ENCODE measurements at regions not wholly inside any gene's neighbourhood (a gene's known extent, or its start where the extent isn't known, plus 50 kb on each side); places are given as distances from the start of the nearest gene placed in this dataset.

- Histone ChIP-seq H3K27me3 (no peaks in the 10 kb centered on the region), H3K4me1 (no peaks in the 10 kb centered on the region), H3K9me3 (no peaks in the 10 kb centered on the region), H3K4me3 (no peak overlapping the region), H3K36me3 (replicated peaks in 1 of 2; ENCODE audit: insufficient read depth in 1 of 2, low read depth in 2 of 2) (no peaks in the 10 kb centered on the region), H3K27ac (no peak overlapping the region)
- intact Hi-C loops (cut with DNase I) = no loop called here
- no peak for TF ChIP-seq POLR2A (IDR thresholded peaks at IDR 0.05)
- no peak for TF ChIP-seq CTCF (IDR thresholded peaks at IDR 0.05)
- 78 to 83% methylated on average over 6 of the region's 6 CpGs for WGBS, 2 donors
- DNase-seq = no peak
- no peak for ATAC-seq
These were observed 163.3 kb upstream of the NTF3 start for GRCh38 chr12:5268424-5269210.

- TF ChIP-seq POLR2A (IDR thresholded peaks at IDR 0.05) = no peak
- no peak for TF ChIP-seq CTCF (IDR thresholded peaks at IDR 0.05)
- H3K36me3 ChIP-seq (replicated peaks in 1 of 2; ENCODE audit: insufficient read depth in 1 of 2, low read depth in 2 of 2) = no peaks in the 10 kb centered on the region
- no peaks in the 10 kb centered on the region for H3K4me1 ChIP-seq
- intact Hi-C loops (cut with DNase I) = no loop called here
- H3K27me3 ChIP-seq = no peaks in the 10 kb centered on the region
- no peak for DNase-seq
- 53 to 62% methylated on average over 3 of the region's 3 CpGs for WGBS, 2 donors
- ATAC-seq = no peak
- H3K27ac ChIP-seq = no peak overlapping the region
- H3K4me3 ChIP-seq = no peak overlapping the region
- no peaks in the 10 kb centered on the region for H3K9me3 ChIP-seq
These were observed 162.1 kb upstream of the NTF3 start for GRCh38 chr12:5269846-5270245.

- Histone ChIP-seq H3K27me3 (no peaks in the 10 kb centered on the region), H3K27ac (no peak overlapping the region), H3K4me3 (no peak overlapping the region), H3K36me3 (replicated peaks in 1 of 2; ENCODE audit: insufficient read depth in 1 of 2, low read depth in 2 of 2) (no peaks in the 10 kb centered on the region), H3K9me3 (no peaks in the 10 kb centered on the region), H3K4me1 (no peaks in the 10 kb centered on the region)
- TF ChIP-seq CTCF (IDR thresholded peaks at IDR 0.05) (no peak), POLR2A (IDR thresholded peaks at IDR 0.05) (no peak)
- ATAC-seq (no peak), DNase-seq (no peak)
- intact Hi-C loops (cut with DNase I) = no loop called here
- 72 to 81% methylated on average over 6 of the region's 6 CpGs for WGBS, 2 donors
These were observed 159.7 kb upstream of the NTF3 start for GRCh38 chr12:5272018-5272785.

GRCh38 chr12:5273709-5274108 lies 158.2 kb upstream of the NTF3 start:
- 74 to 84% methylated on average over 8 of the region's 8 CpGs for WGBS, 2 donors
- intact Hi-C loops (cut with DNase I) = no loop called here
- Histone ChIP-seq H3K4me3 (no peak overlapping the region), H3K36me3 (replicated peaks in 1 of 2; ENCODE audit: insufficient read depth in 1 of 2, low read depth in 2 of 2) (no peaks in the 10 kb centered on the region), H3K9me3 (no peaks in the 10 kb centered on the region), H3K27ac (no peak overlapping the region), H3K4me1 (no peaks in the 10 kb centered on the region), H3K27me3 (no peaks in the 10 kb centered on the region)
- no peak for DNase-seq
- no peak for ATAC-seq
- TF ChIP-seq CTCF (IDR thresholded peaks at IDR 0.05) = no peak
- no peak for TF ChIP-seq POLR2A (IDR thresholded peaks at IDR 0.05)
